Bronchial epithelial cell (primary cell): ENCODE measurements at regions not wholly inside any gene's neighbourhood (a gene's known extent, or its start where the extent isn't known, plus 50 kb on each side); places are given as distances from the start of the nearest gene placed in this dataset.
A peak's percentile ranks its signal among the peaks of the same experiment; 100 is the strongest.

Source experiments
- DNase-seq: peaks from one replicate; pipeline ENCODE4 v3.0.0-alpha.2; 2010; ENCODE audit warnings: low read depth
- FAIRE-seq: peaks from 2 replicates; lab custom pipeline; 2011; peaks lifted over from hg19 to GRCh38; lab: Jason Lieb, UNC
- H3K27me3 ChIP-seq: 2 replicates; pipeline ENCODE4 v1.5.1; 2011; ENCODE audit warnings: low read length; ENCODE audit not compliant: control insufficient read depth, insufficient read depth
- H3K36me3 ChIP-seq: 2 replicates; pipeline ENCODE4 v1.5.1; 2011; ENCODE audit warnings: low read length; ENCODE audit not compliant: control insufficient read depth, insufficient read depth
- H3K4me3 ChIP-seq: 2 replicates; pipeline ENCODE4 v1.5.1; 2011; ENCODE audit warnings: mild to moderate bottlenecking, low read depth, low read length, control low read depth
- TF ChIP-seq, protein P1 (sequence below): IDR thresholded peaks from 2 replicates; pipeline ENCODE4 v1.5.1; 2011; ENCODE audit warnings: mild to moderate bottlenecking, moderate library complexity, low read length, control low read depth, inconsistent platforms; ENCODE audit not compliant: insufficient read depth, severe bottlenecking

DNA sequence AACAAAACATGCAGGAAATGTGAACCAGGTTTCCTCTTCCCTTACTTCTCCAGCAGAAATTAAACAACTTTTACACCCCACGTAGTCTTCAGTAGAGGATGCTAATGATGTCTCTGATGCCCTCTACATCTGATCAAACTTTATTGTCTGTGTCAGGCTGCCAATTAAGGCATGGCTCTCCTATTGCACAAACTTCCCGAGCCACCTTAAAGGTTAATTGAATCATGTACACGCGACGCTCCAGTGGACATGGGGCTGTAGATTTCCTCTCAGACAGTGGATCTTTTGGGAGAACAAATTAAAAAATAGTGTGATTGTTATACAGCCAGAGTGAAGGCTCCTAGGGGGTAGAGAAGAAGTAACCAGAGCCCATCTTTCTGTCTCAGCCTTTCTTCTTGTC lies 301.6 kb downstream of the SMAD2 start:
- TF ChIP-seq, protein P1, sequence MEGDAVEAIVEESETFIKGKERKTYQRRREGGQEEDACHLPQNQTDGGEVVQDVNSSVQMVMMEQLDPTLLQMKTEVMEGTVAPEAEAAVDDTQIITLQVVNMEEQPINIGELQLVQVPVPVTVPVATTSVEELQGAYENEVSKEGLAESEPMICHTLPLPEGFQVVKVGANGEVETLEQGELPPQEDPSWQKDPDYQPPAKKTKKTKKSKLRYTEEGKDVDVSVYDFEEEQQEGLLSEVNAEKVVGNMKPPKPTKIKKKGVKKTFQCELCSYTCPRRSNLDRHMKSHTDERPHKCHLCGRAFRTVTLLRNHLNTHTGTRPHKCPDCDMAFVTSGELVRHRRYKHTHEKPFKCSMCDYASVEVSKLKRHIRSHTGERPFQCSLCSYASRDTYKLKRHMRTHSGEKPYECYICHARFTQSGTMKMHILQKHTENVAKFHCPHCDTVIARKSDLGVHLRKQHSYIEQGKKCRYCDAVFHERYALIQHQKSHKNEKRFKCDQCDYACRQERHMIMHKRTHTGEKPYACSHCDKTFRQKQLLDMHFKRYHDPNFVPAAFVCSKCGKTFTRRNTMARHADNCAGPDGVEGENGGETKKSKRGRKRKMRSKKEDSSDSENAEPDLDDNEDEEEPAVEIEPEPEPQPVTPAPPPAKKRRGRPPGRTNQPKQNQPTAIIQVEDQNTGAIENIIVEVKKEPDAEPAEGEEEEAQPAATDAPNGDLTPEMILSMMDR, result no peak
- Histone ChIP-seq H3K36me3 (no peaks in the 10 kb centered on the region), H3K27me3 (no peaks in the 10 kb centered on the region), H3K4me3 (no peak overlapping the region)
- no peak for FAIRE-seq
- DNase-seq, result no peak

DNA sequence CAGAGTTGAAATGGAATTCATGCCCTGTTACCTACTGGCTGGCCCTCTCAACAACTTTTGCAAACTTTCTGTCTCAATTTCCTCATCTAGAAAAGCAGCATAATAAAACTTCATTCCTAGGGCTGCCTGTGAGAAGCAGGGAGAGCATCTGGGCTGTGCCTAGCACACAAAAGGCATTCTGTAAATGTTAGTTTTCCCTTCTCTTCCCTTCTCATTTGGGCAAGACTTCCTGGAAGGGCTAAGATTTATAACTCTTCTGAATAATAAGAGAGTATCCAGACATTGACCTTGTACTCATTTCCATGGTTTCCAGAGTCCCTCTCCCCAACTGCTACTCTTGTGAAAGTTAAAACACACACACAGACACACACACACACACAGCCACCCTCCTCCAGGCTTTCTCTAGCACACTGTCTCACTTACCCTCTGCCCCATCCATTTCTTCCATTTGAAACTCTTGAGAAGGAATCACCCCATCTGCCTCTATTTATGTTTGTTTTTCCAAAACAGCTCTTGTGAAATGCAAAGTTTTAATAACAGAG lies 302.1 kb downstream of the SMAD2 start:
- Histone ChIP-seq H3K27me3 (no peaks in the 10 kb centered on the region), H3K36me3 (no peaks in the 10 kb centered on the region), H3K4me3 (no peak overlapping the region)
- FAIRE-seq (no peak), DNase-seq (no peak)
- TF ChIP-seq, protein P1, result no peak

DNA sequence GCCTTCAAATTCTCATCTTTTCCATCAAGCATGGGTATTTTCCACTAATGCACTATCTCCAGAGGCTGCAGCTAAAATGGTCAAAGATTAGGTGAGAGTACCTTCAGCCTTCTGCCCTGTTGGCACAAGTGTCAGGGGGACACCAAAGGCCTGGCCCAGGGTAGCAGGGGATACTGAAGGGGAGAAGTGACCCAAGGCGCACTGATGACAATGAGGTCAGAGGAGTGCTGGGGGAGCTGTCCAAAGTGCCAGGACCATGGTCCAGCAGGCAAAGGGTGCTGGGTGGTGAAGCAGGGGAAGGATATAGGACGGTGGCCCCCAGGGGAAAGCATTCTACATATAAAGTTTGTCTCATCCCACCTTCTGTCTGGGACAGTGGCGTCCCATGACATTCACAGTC lies 303.4 kb downstream of the SMAD2 start:
- TF ChIP-seq, protein P1, result no peak
- DNase-seq (no peak), FAIRE-seq (no peak)
- Histone ChIP-seq H3K36me3 (no peaks in the 10 kb centered on the region), H3K27me3 (no peaks in the 10 kb centered on the region), H3K4me3 (no peak overlapping the region)

DNA sequence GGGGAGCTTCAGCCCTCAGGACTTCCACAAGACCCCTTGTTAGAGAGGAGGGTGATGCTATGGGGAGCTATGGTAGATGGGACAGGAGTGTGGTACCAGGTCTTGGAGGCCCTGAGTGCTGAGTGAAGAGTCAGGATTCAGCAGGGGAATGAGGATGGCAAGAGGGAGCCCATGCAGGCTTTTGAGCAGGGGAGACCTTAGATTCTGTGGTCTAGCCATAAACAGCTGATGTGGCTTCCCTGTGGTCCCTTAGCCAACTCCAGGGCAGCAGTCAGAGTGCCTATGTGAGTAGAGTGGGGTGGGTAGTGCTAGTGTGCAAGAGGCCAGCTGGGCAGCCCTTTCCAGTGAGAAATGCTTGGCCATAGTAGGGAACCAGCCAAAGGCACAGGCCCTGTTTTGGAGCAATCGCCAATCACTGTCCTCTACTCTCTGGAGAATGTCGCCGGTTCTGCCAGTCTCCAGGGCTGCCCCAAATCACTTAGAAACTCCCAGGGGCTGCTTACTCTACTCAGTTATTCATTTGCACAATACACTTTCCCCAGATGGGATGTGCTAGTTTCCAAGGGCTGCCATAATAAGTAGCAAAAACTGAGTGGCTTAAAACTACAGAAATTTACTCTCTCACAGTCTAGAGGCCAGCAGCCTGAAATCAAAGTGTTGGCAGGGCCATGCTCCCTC lies 310.5 kb downstream of the SMAD2 start:
- peak; percentile 43 for FAIRE-seq

DNA sequence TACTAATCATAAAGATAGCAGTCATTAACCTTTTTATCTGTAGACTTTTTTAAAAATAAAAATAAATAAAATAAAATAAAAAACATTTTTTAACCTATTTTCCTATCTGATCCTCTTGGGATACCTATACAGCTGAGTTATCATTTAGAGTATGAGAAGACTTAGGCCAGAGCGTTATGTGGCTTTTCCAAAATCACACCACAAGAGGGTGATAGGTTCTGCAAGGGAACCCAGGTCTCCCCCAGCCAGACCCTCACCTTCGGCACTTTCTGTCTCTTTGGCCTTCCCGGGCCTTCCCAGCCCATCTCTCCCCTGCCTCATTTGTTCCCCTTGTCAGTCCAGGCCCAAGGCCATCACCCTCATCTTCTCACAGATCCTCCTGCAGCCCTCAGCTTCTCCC lies 311.7 kb downstream of the SMAD2 start:
- DNase-seq (no peak), FAIRE-seq (no peak)
- no peaks in the 10 kb centered on the region for H3K27me3 ChIP-seq
- no peaks in the 10 kb centered on the region for H3K36me3 ChIP-seq
- H3K4me3 ChIP-seq, result no peak overlapping the region
- TF ChIP-seq, protein P1, result no peak

More for the DNA sequence above, 310.5 kb downstream of the SMAD2 start:
- Histone ChIP-seq H3K36me3 (no peaks in the 10 kb centered on the region), H3K27me3 (no peaks in the 10 kb centered on the region), H3K4me3 (no peak overlapping the region)
- TF ChIP-seq, protein P1, result no peak
- DNase-seq, result no peak
